ENCODE measurements at regions not wholly inside any gene's neighbourhood (a gene's known extent, or its start where the extent isn't known, plus 50 kb on each side); places are given as distances from the start of the nearest gene placed in this dataset.

GRCh38 chr6:141548966-141549365 lies 583.8 kb upstream of the GJE1 start:
- TF ChIP-seq, protein P1, sequence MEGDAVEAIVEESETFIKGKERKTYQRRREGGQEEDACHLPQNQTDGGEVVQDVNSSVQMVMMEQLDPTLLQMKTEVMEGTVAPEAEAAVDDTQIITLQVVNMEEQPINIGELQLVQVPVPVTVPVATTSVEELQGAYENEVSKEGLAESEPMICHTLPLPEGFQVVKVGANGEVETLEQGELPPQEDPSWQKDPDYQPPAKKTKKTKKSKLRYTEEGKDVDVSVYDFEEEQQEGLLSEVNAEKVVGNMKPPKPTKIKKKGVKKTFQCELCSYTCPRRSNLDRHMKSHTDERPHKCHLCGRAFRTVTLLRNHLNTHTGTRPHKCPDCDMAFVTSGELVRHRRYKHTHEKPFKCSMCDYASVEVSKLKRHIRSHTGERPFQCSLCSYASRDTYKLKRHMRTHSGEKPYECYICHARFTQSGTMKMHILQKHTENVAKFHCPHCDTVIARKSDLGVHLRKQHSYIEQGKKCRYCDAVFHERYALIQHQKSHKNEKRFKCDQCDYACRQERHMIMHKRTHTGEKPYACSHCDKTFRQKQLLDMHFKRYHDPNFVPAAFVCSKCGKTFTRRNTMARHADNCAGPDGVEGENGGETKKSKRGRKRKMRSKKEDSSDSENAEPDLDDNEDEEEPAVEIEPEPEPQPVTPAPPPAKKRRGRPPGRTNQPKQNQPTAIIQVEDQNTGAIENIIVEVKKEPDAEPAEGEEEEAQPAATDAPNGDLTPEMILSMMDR (IDR thresholded peaks at IDR 0.05): no peak
- TF ChIP-seq POLR2A (IDR thresholded peaks at IDR 0.05): no peak
